ENCODE measurements at regions not wholly inside any gene's neighbourhood (a gene's known extent, or its start where the extent isn't known, plus 50 kb on each side); places are given as distances from the start of the nearest gene placed in this dataset.

GRCh38 chr2:104358122-104358521 is 495.8 kb upstream of the POU3F3 start:
- TF ChIP-seq CTCF (conservative IDR thresholded peaks at IDR 0.05 in 1 of 2, IDR thresholded peaks at IDR 0.05 in 1 of 2; ENCODE audit: extremely low read depth in 1 of 2, insufficient read depth in 1 of 2, low read depth in 1 of 2, low read length in 2 of 2) (no peak), EZH2 (IDR thresholded peaks at IDR 0.05; ENCODE audit: borderline replicate concordance, low read length) (no peak)

Data from mammary epithelial cell (primary cell).